ENCODE measurements at regions not wholly inside any gene's neighbourhood (a gene's known extent, or its start where the extent isn't known, plus 50 kb on each side); places are given as distances from the start of the nearest gene placed in this dataset.

DNA sequence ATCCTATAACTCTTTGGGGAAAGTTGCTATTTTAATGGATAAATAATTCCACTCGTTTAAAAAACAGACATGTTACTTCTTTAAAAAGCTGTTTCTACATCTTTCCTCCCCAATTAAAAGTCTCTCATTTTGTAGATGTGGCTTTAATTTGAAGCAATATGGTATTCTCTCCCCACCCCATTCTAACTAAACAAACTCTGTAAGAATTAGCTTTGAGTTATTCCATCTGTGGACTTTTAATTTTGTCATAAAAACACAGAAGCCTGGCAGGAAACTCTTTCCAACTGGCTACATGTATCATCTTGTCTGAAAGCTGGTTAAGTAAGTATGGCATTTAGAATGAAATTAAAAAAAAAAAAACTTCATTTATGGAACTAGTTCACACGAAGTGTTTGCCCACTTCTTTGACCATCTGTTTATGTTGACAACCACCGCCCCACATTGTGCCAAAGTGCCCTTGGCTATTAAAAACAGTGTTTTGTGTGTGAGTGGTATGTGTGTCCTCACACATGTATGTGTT lies 140.3 kb downstream of the NAA11 start:
- CTCF ChIA-PET, result no interaction called here
- TF ChIP-seq, protein P1, sequence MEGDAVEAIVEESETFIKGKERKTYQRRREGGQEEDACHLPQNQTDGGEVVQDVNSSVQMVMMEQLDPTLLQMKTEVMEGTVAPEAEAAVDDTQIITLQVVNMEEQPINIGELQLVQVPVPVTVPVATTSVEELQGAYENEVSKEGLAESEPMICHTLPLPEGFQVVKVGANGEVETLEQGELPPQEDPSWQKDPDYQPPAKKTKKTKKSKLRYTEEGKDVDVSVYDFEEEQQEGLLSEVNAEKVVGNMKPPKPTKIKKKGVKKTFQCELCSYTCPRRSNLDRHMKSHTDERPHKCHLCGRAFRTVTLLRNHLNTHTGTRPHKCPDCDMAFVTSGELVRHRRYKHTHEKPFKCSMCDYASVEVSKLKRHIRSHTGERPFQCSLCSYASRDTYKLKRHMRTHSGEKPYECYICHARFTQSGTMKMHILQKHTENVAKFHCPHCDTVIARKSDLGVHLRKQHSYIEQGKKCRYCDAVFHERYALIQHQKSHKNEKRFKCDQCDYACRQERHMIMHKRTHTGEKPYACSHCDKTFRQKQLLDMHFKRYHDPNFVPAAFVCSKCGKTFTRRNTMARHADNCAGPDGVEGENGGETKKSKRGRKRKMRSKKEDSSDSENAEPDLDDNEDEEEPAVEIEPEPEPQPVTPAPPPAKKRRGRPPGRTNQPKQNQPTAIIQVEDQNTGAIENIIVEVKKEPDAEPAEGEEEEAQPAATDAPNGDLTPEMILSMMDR (IDR thresholded peaks at IDR 0.05; ENCODE audit: control extremely low read depth, extremely low read depth, low read depth, missing control alignments), result no peak

DNA sequence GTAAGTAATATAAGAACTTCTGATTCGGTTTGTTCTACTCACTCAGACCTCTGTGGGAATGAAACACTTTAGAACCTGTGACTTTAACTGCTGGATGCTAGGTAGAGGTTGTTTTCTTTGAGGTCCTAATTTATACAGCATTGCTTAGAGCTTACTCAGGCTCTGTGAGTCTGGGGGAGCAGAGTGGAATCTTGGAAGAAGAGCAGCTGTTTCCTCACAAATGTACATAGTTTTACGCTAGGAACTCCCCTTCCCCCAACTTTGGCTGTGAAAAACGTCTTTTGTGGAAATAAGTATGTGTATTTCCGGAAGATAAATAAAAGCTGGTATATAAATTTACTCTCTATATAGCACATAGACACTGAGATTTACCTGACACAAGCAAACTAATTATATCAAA lies 141.4 kb downstream of the NAA11 start:
- TF ChIP-seq, protein P1 (IDR thresholded peaks at IDR 0.05; ENCODE audit: control extremely low read depth, extremely low read depth, low read depth, missing control alignments), result no peak
- ChIA-PET POLR2A (no interaction called here), CTCF (interaction anchor here (1.2 kb wide), 1 partner anchor 20 kb away, joined by 3 read pairs; no protein-coding TSS in a partner anchor)
- no peak for DNase-seq (ENCODE audit: extremely low spot score)

More for the DNA sequence above, 140.3 kb downstream of the NAA11 start:
- POLR2A ChIA-PET, result no interaction called here
- no peak for DNase-seq (ENCODE audit: extremely low spot score)

DNA sequence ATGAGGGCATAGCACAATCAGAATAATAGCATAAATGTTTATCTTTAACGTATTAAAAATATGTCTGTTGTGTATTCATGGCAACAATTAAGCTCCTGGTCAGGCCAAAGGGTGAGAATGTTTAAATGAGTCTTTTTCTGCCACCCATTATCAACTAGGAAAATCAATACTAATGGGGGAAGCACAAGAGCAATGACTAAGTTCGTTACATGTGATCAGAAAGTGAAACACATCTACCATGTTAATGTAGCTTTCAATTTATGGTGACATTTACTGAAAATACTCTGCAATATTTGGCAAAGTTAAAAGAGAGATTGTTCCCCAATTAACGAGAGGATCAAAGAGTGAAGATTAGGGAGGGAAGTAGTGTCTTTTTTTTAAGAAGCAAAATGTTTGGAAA lies 143.7 kb downstream of the NAA11 start:
- no peak for DNase-seq (ENCODE audit: extremely low spot score)
- TF ChIP-seq, protein P1 (IDR thresholded peaks at IDR 0.05; ENCODE audit: control extremely low read depth, extremely low read depth, low read depth, missing control alignments), result no peak
- ChIA-PET CTCF (interaction anchor here (1.0 to 1.5 kb wide), 3 partner anchors 12 to 28 kb away, joined by 3 read pairs; no protein-coding TSS in a partner anchor), POLR2A (no interaction called here)

DNA sequence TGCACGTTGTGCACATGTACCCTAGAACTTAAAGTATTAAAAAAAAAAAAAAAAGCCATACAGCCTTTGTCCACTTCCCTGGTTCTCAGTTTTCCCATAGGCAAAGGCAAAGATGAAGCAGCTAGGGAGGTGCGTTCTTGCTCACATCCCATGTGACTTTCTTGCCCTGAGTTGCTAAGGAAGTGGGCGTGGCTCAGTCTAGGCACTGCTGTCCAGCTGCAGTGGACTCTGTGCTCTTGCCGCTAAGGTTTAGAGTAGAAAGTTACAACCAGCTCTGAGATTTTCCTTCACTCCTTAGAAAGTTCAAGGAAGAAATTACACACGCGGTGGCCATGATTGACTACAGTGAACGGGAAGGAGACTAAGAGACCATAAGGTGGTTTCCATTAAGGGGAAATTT lies 144.7 kb downstream of the NAA11 start:
- ChIA-PET POLR2A (no interaction called here), CTCF (no interaction called here)

DNA sequence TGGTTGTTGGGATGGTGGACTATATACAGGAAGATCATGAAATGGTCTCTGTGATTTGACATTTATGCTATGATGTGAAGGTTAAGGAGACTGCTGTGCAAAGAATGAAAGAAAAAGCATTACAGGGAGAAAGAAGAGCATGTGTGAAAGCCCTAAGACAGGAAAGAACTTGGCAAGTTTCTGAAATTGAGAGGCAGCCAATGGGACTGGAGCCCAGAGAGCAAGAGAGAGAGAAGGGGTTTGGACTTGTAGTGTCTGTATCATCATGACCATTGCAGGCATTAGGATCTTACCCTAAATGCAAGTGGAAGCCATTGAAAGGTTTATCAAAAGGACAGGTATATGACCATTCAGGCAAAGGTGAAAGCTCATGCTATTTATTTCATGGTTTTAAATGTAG lies 147.1 kb downstream of the NAA11 start:
- ChIA-PET POLR2A (no interaction called here), CTCF (no interaction called here)
- no peak for DNase-seq (ENCODE audit: extremely low spot score)
- TF ChIP-seq, protein P1 (IDR thresholded peaks at IDR 0.05; ENCODE audit: control extremely low read depth, extremely low read depth, low read depth, missing control alignments), result no peak

More for the DNA sequence above, 144.7 kb downstream of the NAA11 start:
- TF ChIP-seq, protein P1 (IDR thresholded peaks at IDR 0.05; ENCODE audit: control extremely low read depth, extremely low read depth, low read depth, missing control alignments), result no peak
- DNase-seq (ENCODE audit: extremely low spot score), result no peak

DNA sequence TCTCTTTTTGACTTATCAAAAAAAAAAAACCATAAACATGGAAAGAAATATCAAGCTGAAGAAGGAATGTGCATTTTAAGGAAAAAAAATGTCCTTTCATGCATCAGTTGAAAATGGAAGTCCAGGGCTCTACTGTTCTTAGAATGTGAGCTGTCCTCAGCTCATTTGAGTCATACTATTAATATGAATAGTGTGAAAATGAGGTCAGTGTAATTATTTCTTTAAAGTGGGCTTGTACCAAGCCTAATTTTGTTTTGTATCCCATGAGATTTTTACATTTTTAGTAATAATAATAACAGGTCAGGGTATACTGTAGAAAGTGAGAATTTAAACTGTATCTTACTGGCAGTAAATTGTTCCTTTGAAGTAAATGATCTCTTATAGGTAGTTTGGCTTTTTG lies 148.5 kb downstream of the NAA11 start:
- no peak for DNase-seq (ENCODE audit: extremely low spot score)
- POLR2A ChIA-PET, result no interaction called here

More for the DNA sequence above, 148.5 kb downstream of the NAA11 start:
- TF ChIP-seq, protein P1 (IDR thresholded peaks at IDR 0.05; ENCODE audit: control extremely low read depth, extremely low read depth, low read depth, missing control alignments), result no peak
- CTCF ChIA-PET, result interaction anchor here (0.7 to 0.9 kb wide), 2 partner anchors 12 to 14 kb away, joined by 3 read pairs; no protein-coding TSS in a partner anchor
